Karpas-422 (cell line): ENCODE measurements at regions not wholly inside any gene's neighbourhood (a gene's known extent, or its start where the extent isn't known, plus 50 kb on each side); places are given as distances from the start of the nearest gene placed in this dataset.

Experiments used
- DNase-seq: peaks from one replicate; pipeline ENCODE4 v3.0.0-alpha.2; 2015
- H2AFZ ChIP-seq: fragments of 200-600 bp; sonication (generic); 2 replicates; pipeline ENCODE4 v1.6.1; 2014; ENCODE audit warnings: antibody characterized with exemption, low read length, mixed read lengths
- H3K27ac ChIP-seq: fragments of 200-600 bp; sonication (generic); 2 replicates; pipeline ENCODE4 v1.5.1; 2014; ENCODE audit warnings: mild to moderate bottlenecking, low read length, moderate library complexity
- H3K27me3 ChIP-seq: fragments of 200-600 bp; sonication (generic); 2 replicates; pipeline ENCODE4 v1.6.1; 2014; ENCODE audit warnings: low read length, mixed read lengths
- H3K36me3 ChIP-seq: fragments of 200-600 bp; sonication (generic); 2 replicates; pipeline ENCODE4 v1.6.1; 2014; ENCODE audit warnings: low read length, mixed read lengths; ENCODE audit not compliant: insufficient read depth
- H3K4me1 ChIP-seq: fragments of 200-600 bp; sonication (generic); 2 replicates; pipeline ENCODE4 v1.6.1; 2014; ENCODE audit warnings: mild to moderate bottlenecking, low read length, mixed read lengths
- H3K4me2 ChIP-seq: fragments of 200-600 bp; sonication (generic); 2 replicates; pipeline ENCODE4 v1.6.1; 2014; ENCODE audit warnings: low read length, low read depth, mild to moderate bottlenecking; ENCODE audit not compliant: poor library complexity, severe bottlenecking
- H3K4me3 ChIP-seq: fragments of 200-600 bp; sonication (generic); 2 replicates; pipeline ENCODE4 v1.5.1; 2014; ENCODE audit warnings: mild to moderate bottlenecking, antibody characterized with exemption, low read length, mixed read lengths
- H3K79me2 ChIP-seq: fragments of 200-600 bp; sonication (generic); 2 replicates; pipeline ENCODE4 v1.6.1; 2014; ENCODE audit warnings: mild to moderate bottlenecking, low read length, mixed read lengths
- H3K9ac ChIP-seq: fragments of 200-600 bp; sonication (generic); 2 replicates; pipeline ENCODE4 v1.6.0; 2014; ENCODE audit warnings: low read length
- H3K9me2 ChIP-seq: fragments of 200-600 bp; sonication (generic), shearing (Covaris generic); replicated peaks from 2 replicates; pipeline ENCODE4 v1.6.0; 2014; ENCODE audit warnings: mild to moderate bottlenecking, low read length, moderate library complexity; ENCODE audit not compliant: insufficient read depth
- H3K9me3 ChIP-seq: fragments of 300-700, 200-600 bp; sonication (generic); 2 replicates; pipeline ENCODE4 v1.6.1; 2014; ENCODE audit warnings: low read length, mixed read lengths
- H4K20me1 ChIP-seq: fragments of 200-600 bp; sonication (generic); 2 replicates; pipeline ENCODE4 v1.6.1; 2014; ENCODE audit warnings: mild to moderate bottlenecking, antibody characterized with exemption, low read length, low read depth; ENCODE audit not compliant: insufficient read depth

GRCh38 chr7:93773446-93773845 is 117.1 kb downstream of the TFPI2 start:
- no peaks in the 10 kb centered on the region for H3K4me1 ChIP-seq
- no peaks in the 10 kb centered on the region for H3K9me2 ChIP-seq
- H4K20me1 ChIP-seq, result no peaks in the 10 kb centered on the region
- H3K27ac ChIP-seq, result no peak overlapping the region
- no peak overlapping the region for H3K4me3 ChIP-seq
- no peaks in the 10 kb centered on the region for H3K27me3 ChIP-seq
- H3K79me2 ChIP-seq, result no peaks in the 10 kb centered on the region
- no peak overlapping the region for H2AFZ ChIP-seq
- no peak for DNase-seq
- no peak overlapping the region for H3K9ac ChIP-seq
- no peaks in the 10 kb centered on the region for H3K9me3 ChIP-seq
- no peak overlapping the region for H3K4me2 ChIP-seq
- H3K36me3 ChIP-seq, result no peaks in the 10 kb centered on the region

GRCh38 chr7:93765475-93765874 is 125.1 kb downstream of the TFPI2 start:
- Histone ChIP-seq H2AFZ (no peak overlapping the region), H3K4me2 (no peak overlapping the region), H3K4me1 (no peaks in the 10 kb centered on the region), H3K27me3 (no peaks in the 10 kb centered on the region), H3K9me3 (no peaks in the 10 kb centered on the region), H3K4me3 (no peak overlapping the region), H3K9me2 (no peaks in the 10 kb centered on the region), H3K27ac (no peak overlapping the region), H3K79me2 (no peaks in the 10 kb centered on the region), H3K9ac (no peak overlapping the region), H3K36me3 (no peaks in the 10 kb centered on the region), H4K20me1 (no peaks in the 10 kb centered on the region)
- no peak for DNase-seq

GRCh38 chr7:93758631-93759030 is 131.9 kb downstream of the TFPI2 start:
- no peaks in the 10 kb centered on the region for H3K4me1 ChIP-seq
- no peaks in the 10 kb centered on the region for H4K20me1 ChIP-seq
- no peaks in the 10 kb centered on the region for H3K9me3 ChIP-seq
- H3K9ac ChIP-seq, result no peak overlapping the region
- H2AFZ ChIP-seq, result no peak overlapping the region
- no peak overlapping the region for H3K4me3 ChIP-seq
- H3K27me3 ChIP-seq, result no peaks in the 10 kb centered on the region
- no peaks in the 10 kb centered on the region for H3K79me2 ChIP-seq
- DNase-seq, result no peak
- H3K9me2 ChIP-seq, result no peaks in the 10 kb centered on the region
- H3K27ac ChIP-seq, result no peak overlapping the region
- no peak overlapping the region for H3K4me2 ChIP-seq
- H3K36me3 ChIP-seq, result no peaks in the 10 kb centered on the region

GRCh38 chr7:93757426-93757825 is 133.1 kb downstream of the TFPI2 start:
- Histone ChIP-seq H3K4me3 (no peak overlapping the region), H3K79me2 (no peaks in the 10 kb centered on the region), H3K4me2 (no peak overlapping the region), H2AFZ (no peak overlapping the region), H3K36me3 (no peaks in the 10 kb centered on the region), H4K20me1 (no peaks in the 10 kb centered on the region), H3K9me2 (no peaks in the 10 kb centered on the region), H3K4me1 (no peaks in the 10 kb centered on the region), H3K9me3 (no peaks in the 10 kb centered on the region), H3K27me3 (no peaks in the 10 kb centered on the region), H3K9ac (no peak overlapping the region), H3K27ac (no peak overlapping the region)
- no peak for DNase-seq

GRCh38 chr7:93756890-93757289 is 133.7 kb downstream of the TFPI2 start:
- H3K9me3 ChIP-seq, result no peaks in the 10 kb centered on the region
- no peak overlapping the region for H3K27ac ChIP-seq
- DNase-seq, result no peak
- H3K79me2 ChIP-seq, result no peaks in the 10 kb centered on the region
- H3K9ac ChIP-seq, result no peak overlapping the region
- H3K36me3 ChIP-seq, result no peaks in the 10 kb centered on the region
- no peaks in the 10 kb centered on the region for H3K9me2 ChIP-seq
- H3K4me1 ChIP-seq, result no peaks in the 10 kb centered on the region
- no peaks in the 10 kb centered on the region for H4K20me1 ChIP-seq
- H2AFZ ChIP-seq, result no peak overlapping the region
- no peak overlapping the region for H3K4me3 ChIP-seq
- no peaks in the 10 kb centered on the region for H3K27me3 ChIP-seq
- H3K4me2 ChIP-seq, result no peak overlapping the region

- Histone ChIP-seq H3K4me1 (no peaks in the 10 kb centered on the region), H3K9me3 (no peaks in the 10 kb centered on the region), H3K4me2 (no peak overlapping the region), H3K4me3 (no peak overlapping the region), H3K36me3 (no peaks in the 10 kb centered on the region), H3K27ac (no peak overlapping the region), H4K20me1 (no peaks in the 10 kb centered on the region), H3K27me3 (no peaks in the 10 kb centered on the region), H3K79me2 (no peaks in the 10 kb centered on the region), H3K9ac (no peak overlapping the region), H3K9me2 (no peaks in the 10 kb centered on the region), H2AFZ (no peak overlapping the region)
- no peak for DNase-seq
These were observed 139.1 kb downstream of the TFPI2 start for GRCh38 chr7:93751421-93751820.

GRCh38 chr7:93750986-93751385 is 139.6 kb downstream of the TFPI2 start:
- Histone ChIP-seq H3K4me2 (no peak overlapping the region), H3K79me2 (no peaks in the 10 kb centered on the region), H3K4me3 (no peak overlapping the region), H3K27me3 (no peaks in the 10 kb centered on the region), H3K27ac (no peak overlapping the region), H3K9me3 (no peaks in the 10 kb centered on the region), H3K9ac (no peak overlapping the region), H2AFZ (no peak overlapping the region), H4K20me1 (no peaks in the 10 kb centered on the region), H3K36me3 (no peaks in the 10 kb centered on the region), H3K4me1 (no peaks in the 10 kb centered on the region), H3K9me2 (no peaks in the 10 kb centered on the region)
- DNase-seq, result no peak

- no peaks in the 10 kb centered on the region for H3K79me2 ChIP-seq
- no peak for DNase-seq
- no peak overlapping the region for H3K27ac ChIP-seq
- H3K27me3 ChIP-seq, result no peaks in the 10 kb centered on the region
- H3K4me3 ChIP-seq, result no peak overlapping the region
- no peak overlapping the region for H2AFZ ChIP-seq
- H3K4me2 ChIP-seq, result no peak overlapping the region
- H3K36me3 ChIP-seq, result no peaks in the 10 kb centered on the region
- no peaks in the 10 kb centered on the region for H3K9me3 ChIP-seq
- no peaks in the 10 kb centered on the region for H3K9me2 ChIP-seq
- H4K20me1 ChIP-seq, result no peaks in the 10 kb centered on the region
- no peak overlapping the region for H3K9ac ChIP-seq
- no peaks in the 10 kb centered on the region for H3K4me1 ChIP-seq
These were observed 143.5 kb downstream of the TFPI2 start for GRCh38 chr7:93747019-93747418.

- no peak for DNase-seq
- H3K79me2 ChIP-seq, result no peaks in the 10 kb centered on the region
- no peaks in the 10 kb centered on the region for H3K9me3 ChIP-seq
- H4K20me1 ChIP-seq, result no peaks in the 10 kb centered on the region
- H3K9ac ChIP-seq, result no peak overlapping the region
- H3K27ac ChIP-seq, result no peak overlapping the region
- H2AFZ ChIP-seq, result no peak overlapping the region
- no peak overlapping the region for H3K4me2 ChIP-seq
- no peaks in the 10 kb centered on the region for H3K36me3 ChIP-seq
- H3K27me3 ChIP-seq, result no peaks in the 10 kb centered on the region
- no peaks in the 10 kb centered on the region for H3K9me2 ChIP-seq
- H3K4me3 ChIP-seq, result no peak overlapping the region
- H3K4me1 ChIP-seq, result no peaks in the 10 kb centered on the region
These were observed 151.1 kb downstream of the TFPI2 start for GRCh38 chr7:93739424-93739823.
